ENCODE measurements at regions not wholly inside any gene's neighbourhood (a gene's known extent, or its start where the extent isn't known, plus 50 kb on each side); places are given as distances from the start of the nearest gene placed in this dataset.
"Not testable (repeated sequence)": the region's sequence is repeated elsewhere in the genome, so short reads cannot be mapped to it uniquely, and the experiment has no call there.

- DNase-seq = peak; percentile 58
Observed at GRCh38 chr2:131672471-131673399, 145.0 kb downstream of the CCDC74A start.

- DNase-seq = peak; percentile 27
Observed at GRCh38 chr2:131673400-131674173, 145.9 kb downstream of the CCDC74A start.

- no peak for DNase-seq
Observed at GRCh38 chr2:131674174-131674507, 146.5 kb downstream of the CCDC74A start.

- DNase-seq = not testable (repeated sequence)
Observed at GRCh38 chr2:131681611-131682121, 154.0 kb downstream of the CCDC74A start.

GRCh38 chr2:131682122-131682944 is 154.6 kb downstream of the CCDC74A start:
- DNase-seq = peak; percentile 35

GRCh38 chr2:131682945-131683330 is 155.2 kb downstream of the CCDC74A start:
- DNase-seq = not testable (repeated sequence)

GRCh38 chr2:131684631-131685316 is 157.1 kb downstream of the CCDC74A start:
- not testable (repeated sequence) for DNase-seq

- not testable (repeated sequence) for DNase-seq
Observed at GRCh38 chr2:131686164-131686893, 158.6 kb downstream of the CCDC74A start.

- DNase-seq = not testable (repeated sequence)
Observed at GRCh38 chr2:131686894-131687238, 159.2 kb downstream of the CCDC74A start.

- DNase-seq = not testable (repeated sequence)
Observed at GRCh38 chr2:131689066-131689465, 161.4 kb downstream of the CCDC74A start.

- not testable (repeated sequence) for DNase-seq
Observed at GRCh38 chr2:131711268-131711667, 183.6 kb downstream of the CCDC74A start.

GRCh38 chr2:131717907-131718306 is 190.2 kb downstream of the CCDC74A start:
- not testable (repeated sequence) for DNase-seq

GRCh38 chr2:131721163-131721562 is 193.5 kb downstream of the CCDC74A start:
- not testable (repeated sequence) for DNase-seq

GRCh38 chr2:131722256-131722655 is 194.6 kb downstream of the CCDC74A start:
- not testable (repeated sequence) for DNase-seq

GRCh38 chr2:131724019-131724418 is 196.3 kb downstream of the CCDC74A start:
- DNase-seq = no peak

- DNase-seq = not testable (repeated sequence)
Observed at GRCh38 chr2:131728451-131728850, 200.8 kb downstream of the CCDC74A start.

GRCh38 chr2:131733530-131733929 is 205.8 kb downstream of the CCDC74A start:
- not testable (repeated sequence) for DNase-seq

- not testable (repeated sequence) for DNase-seq
Observed at GRCh38 chr2:131736406-131736805, 208.7 kb downstream of the CCDC74A start.

- not testable (repeated sequence) for DNase-seq
Observed at GRCh38 chr2:131738533-131738932, 210.8 kb downstream of the CCDC74A start.

GRCh38 chr2:131738996-131739434 is 211.3 kb downstream of the CCDC74A start:
- DNase-seq = not testable (repeated sequence)

Measured in NCI-H2029 (cell line).